SK-N-MC (cell line): ENCODE measurements at regions not wholly inside any gene's neighbourhood (a gene's known extent, or its start where the extent isn't known, plus 50 kb on each side); places are given as distances from the start of the nearest gene placed in this dataset.

Source experiments
- EZH2 ChIP-seq: fragments of 200-600 bp; sonication (generic); IDR thresholded peaks from one replicate; pipeline ENCODE4 v1.6.1; 2017; ENCODE audit warnings: antibody characterized with exemption
- FOXP2 ChIP-seq: optimal IDR thresholded peaks from 2 replicates; pipeline ENCODE3; 2011; ENCODE audit warnings: mild to moderate bottlenecking, moderate library complexity; ENCODE audit not compliant: insufficient read depth; ENCODE audit errors: extremely low read length, control extremely low read depth
- POLR2AphosphoS5 ChIP-seq: IDR thresholded peaks from 2 replicates; pipeline ENCODE4 v1.6.1; 2012; ENCODE audit warnings: mild to moderate bottlenecking, low read depth, low read length, borderline replicate concordance

- TF ChIP-seq EZH2 (no peak), POLR2AphosphoS5 (no peak), FOXP2 (no peak)
Measured at GRCh38 chr2:144111437-144111836, 408.5 kb downstream of the ZEB2 start.
